Duodenal mucosa (tissue), 2 donors: ENCODE measurements at regions not wholly inside any gene's neighbourhood (a gene's known extent, or its start where the extent isn't known, plus 50 kb on each side); places are given as distances from the start of the nearest gene placed in this dataset.

Experiments
- H3K27ac ChIP-seq: one replicate; pipeline ENCODE4 v1.7.0; 2013; ENCODE audit warnings: low read depth, low read length
- H3K27me3 ChIP-seq, 2 donors: one replicate each; pipeline ENCODE4 v1.7.0; 2013; ENCODE audit warnings: low read length in 2 of 2, control low read depth in 1 of 2; ENCODE audit not compliant: insufficient read depth in 2 of 2, control insufficient read depth in 1 of 2
- H3K36me3 ChIP-seq, 2 donors: one replicate each; pipeline ENCODE4 v1.7.0; 2013; ENCODE audit warnings: low read length in 2 of 2, control low read depth in 1 of 2; ENCODE audit not compliant: insufficient read depth in 2 of 2, control insufficient read depth in 1 of 2
- H3K4me1 ChIP-seq, 2 donors: one replicate each; pipeline ENCODE4 v1.7.0; 2013; ENCODE audit warnings: low read length in 2 of 2, control low read depth in 1 of 2; ENCODE audit not compliant: insufficient read depth in 2 of 2, control insufficient read depth in 1 of 2
- H3K4me3 ChIP-seq, 2 donors: one replicate each; pipeline ENCODE4 v1.7.0; 2013; ENCODE audit warnings: low read length in 2 of 2, low read depth in 1 of 2
- H3K9ac ChIP-seq, 2 donors: one replicate each; pipeline ENCODE4 v1.7.0; 2013; ENCODE audit warnings: low read length in 2 of 2, low read depth in 1 of 2
- H3K9me3 ChIP-seq, 2 donors: one replicate each; pipeline ENCODE4 v1.7.0; 2013; ENCODE audit warnings: low read length in 2 of 2, control low read depth in 1 of 2; ENCODE audit not compliant: control insufficient read depth in 1 of 2

GRCh38 chr6:1231941-1232340, 80.0 kb upstream of the FOXQ1 start:
- Histone ChIP-seq H3K36me3 (no peaks in the 10 kb centered on the region), H3K27ac (no peak overlapping the region), H3K9me3 (no peaks in the 10 kb centered on the region), H3K27me3 (no peaks in the 10 kb centered on the region), H3K9ac (no peak overlapping the region), H3K4me3 (no peak overlapping the region), H3K4me1 (peaks cover 0 to 4% of the 10 kb centered on the region in 2 donors)

GRCh38 chr6:1230689-1231605, 81.0 kb upstream of the FOXQ1 start:
- H3K4me3 ChIP-seq: no peak overlapping the region
- H3K27me3 ChIP-seq: no peaks in the 10 kb centered on the region
- H3K9me3 ChIP-seq: no peaks in the 10 kb centered on the region
- H3K4me1 ChIP-seq: peaks cover 0 to 4% of the 10 kb centered on the region in 2 donors
- no peak overlapping the region for H3K27ac ChIP-seq
- no peaks in the 10 kb centered on the region for H3K36me3 ChIP-seq
- no peak overlapping the region for H3K9ac ChIP-seq

DNA sequence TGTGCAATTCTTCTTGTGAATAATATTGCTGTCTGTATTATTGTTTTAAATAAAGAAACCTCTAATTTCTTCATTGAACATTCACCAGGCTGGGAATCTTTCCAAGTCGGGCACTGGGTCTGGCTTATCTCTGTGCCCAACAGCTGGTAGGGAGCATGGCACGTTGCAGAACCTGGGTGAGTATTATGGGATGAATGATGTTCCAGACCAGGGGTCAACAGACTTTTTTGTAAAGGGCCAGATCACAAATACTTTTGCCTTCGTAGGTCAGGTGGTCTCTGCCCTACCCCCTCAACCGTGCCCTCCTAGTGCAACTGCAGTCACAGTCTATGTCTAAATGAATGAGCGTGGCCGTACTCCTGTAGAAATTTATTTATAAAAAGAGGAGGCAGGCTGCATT, 81.6 kb upstream of the FOXQ1 start:
- no peak overlapping the region for H3K9ac ChIP-seq
- H3K36me3 ChIP-seq: no peaks in the 10 kb centered on the region
- no peaks in the 10 kb centered on the region for H3K9me3 ChIP-seq
- no peak overlapping the region for H3K27ac ChIP-seq
- no peaks in the 10 kb centered on the region for H3K27me3 ChIP-seq
- H3K4me3 ChIP-seq: no peak overlapping the region
- peaks cover 0 to 4% of the 10 kb centered on the region in 2 donors for H3K4me1 ChIP-seq

GRCh38 chr6:1229808-1230207, 82.1 kb upstream of the FOXQ1 start:
- no peak overlapping the region for H3K4me3 ChIP-seq
- no peaks in the 10 kb centered on the region for H3K27me3 ChIP-seq

GRCh38 chr6:1229301-1229700, 82.6 kb upstream of the FOXQ1 start:
- Histone ChIP-seq H3K9me3 (no peaks in the 10 kb centered on the region), H3K27ac (no peak overlapping the region), H3K9ac (no peak overlapping the region), H3K36me3 (no peaks in the 10 kb centered on the region), H3K27me3 (no peaks in the 10 kb centered on the region), H3K4me3 (no peak overlapping the region), H3K4me1 (peaks cover 0 to 4% of the 10 kb centered on the region in 2 donors)

More at GRCh38 chr6:1229808-1230207, 82.1 kb upstream of the FOXQ1 start:
- H3K9me3 ChIP-seq: no peaks in the 10 kb centered on the region
- peaks cover 0 to 4% of the 10 kb centered on the region in 2 donors for H3K4me1 ChIP-seq
- H3K9ac ChIP-seq: no peak overlapping the region
- H3K27ac ChIP-seq: no peak overlapping the region
- H3K36me3 ChIP-seq: no peaks in the 10 kb centered on the region

- H3K27me3 ChIP-seq: no peaks in the 10 kb centered on the region
Observed at GRCh38 chr6:1228754-1229191, 83.1 kb upstream of the FOXQ1 start.

GRCh38 chr6:1227935-1228753, 83.8 kb upstream of the FOXQ1 start:
- Histone ChIP-seq H3K9me3 (no peaks in the 10 kb centered on the region), H3K4me3 (no peak overlapping the region), H3K9ac (no peak overlapping the region), H3K4me1 (peaks cover 0 to 4% of the 10 kb centered on the region in 2 donors), H3K36me3 (no peaks in the 10 kb centered on the region), H3K27me3 (no peaks in the 10 kb centered on the region), H3K27ac (no peak overlapping the region)

More at GRCh38 chr6:1228754-1229191, 83.1 kb upstream of the FOXQ1 start:
- Histone ChIP-seq H3K4me3 (no peak overlapping the region), H3K9ac (no peak overlapping the region), H3K27ac (no peak overlapping the region), H3K4me1 (peaks cover 0 to 4% of the 10 kb centered on the region in 2 donors), H3K9me3 (no peaks in the 10 kb centered on the region), H3K36me3 (no peaks in the 10 kb centered on the region)

- Histone ChIP-seq H3K4me1 (peaks cover 0 to 4% of the 10 kb centered on the region in 2 donors), H3K27me3 (no peaks in the 10 kb centered on the region), H3K36me3 (no peaks in the 10 kb centered on the region), H3K9me3 (no peaks in the 10 kb centered on the region), H3K4me3 (no peak overlapping the region), H3K27ac (no peak overlapping the region), H3K9ac (no peak overlapping the region)
Observed at GRCh38 chr6:1227600-1227934, 84.3 kb upstream of the FOXQ1 start.

GRCh38 chr6:1226277-1227099, 85.4 kb upstream of the FOXQ1 start:
- Histone ChIP-seq H3K4me1 (peaks cover 0 to 4% of the 10 kb centered on the region in 2 donors), H3K9ac (no peak overlapping the region)

More at GRCh38 chr6:1226277-1227099, 85.4 kb upstream of the FOXQ1 start:
- no peaks in the 10 kb centered on the region for H3K27me3 ChIP-seq
- H3K36me3 ChIP-seq: no peaks in the 10 kb centered on the region
- no peak overlapping the region for H3K4me3 ChIP-seq
- H3K27ac ChIP-seq: no peak overlapping the region
- H3K9me3 ChIP-seq: no peaks in the 10 kb centered on the region
